Superior temporal gyrus (tissue), 1 donor: ENCODE measurements at regions not wholly inside any gene's neighbourhood (a gene's known extent, or its start where the extent isn't known, plus 50 kb on each side); places are given as distances from the start of the nearest gene placed in this dataset.
"Not testable (repeated sequence)": the region's sequence is repeated elsewhere in the genome, so short reads cannot be mapped to it uniquely, and the experiment has no call there.

Source experiments
- DNase-seq: peaks from one replicate; pipeline ENCODE4 v3.0.0-alpha.2; 2016; ENCODE audit errors: extremely low spot score

GRCh38 chr13:84590663-84591062 is 708.4 kb upstream of the SLITRK1 start:
- no peak for DNase-seq

DNA sequence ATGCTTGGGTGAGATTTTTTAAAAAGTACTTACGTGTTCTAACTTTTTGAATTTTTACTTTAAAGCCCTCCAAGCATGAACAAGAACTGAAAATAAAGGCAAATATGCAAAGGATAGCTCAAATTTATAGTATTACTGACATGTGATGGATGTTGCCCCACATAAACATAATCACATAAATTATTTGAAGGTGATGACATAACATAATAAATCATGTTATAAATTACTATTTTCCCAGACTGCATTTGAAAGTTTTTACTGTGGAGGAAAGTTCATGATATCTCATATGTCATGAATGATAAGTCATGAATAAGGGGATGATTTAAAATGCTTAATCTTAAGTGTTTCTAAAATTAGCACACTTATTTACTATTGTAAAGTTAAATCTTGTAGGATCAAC is 705.7 kb upstream of the SLITRK1 start:
- no peak for DNase-seq

GRCh38 chr13:84579901-84580300 is 697.6 kb upstream of the SLITRK1 start:
- not testable (repeated sequence) for DNase-seq

DNA sequence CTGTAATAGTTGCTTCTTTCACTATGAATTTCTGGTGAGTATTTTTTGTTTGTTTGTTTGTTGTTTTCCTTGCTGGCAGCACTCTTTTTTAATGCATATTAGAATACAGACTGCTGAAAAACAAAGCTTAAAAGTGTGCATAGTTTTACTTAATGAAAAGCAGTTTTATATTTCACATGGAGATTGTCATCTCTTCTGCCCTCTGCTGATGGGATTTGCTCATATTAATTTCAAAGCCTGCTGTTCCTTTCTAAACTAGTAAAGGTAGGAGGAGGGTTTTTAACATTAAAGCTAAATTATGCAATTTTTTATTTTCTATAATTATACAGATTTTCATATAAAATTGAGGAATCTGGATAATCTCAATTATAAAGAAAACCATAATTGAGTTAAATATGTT is 692.6 kb upstream of the SLITRK1 start:
- peak; percentile 60 for DNase-seq

DNA sequence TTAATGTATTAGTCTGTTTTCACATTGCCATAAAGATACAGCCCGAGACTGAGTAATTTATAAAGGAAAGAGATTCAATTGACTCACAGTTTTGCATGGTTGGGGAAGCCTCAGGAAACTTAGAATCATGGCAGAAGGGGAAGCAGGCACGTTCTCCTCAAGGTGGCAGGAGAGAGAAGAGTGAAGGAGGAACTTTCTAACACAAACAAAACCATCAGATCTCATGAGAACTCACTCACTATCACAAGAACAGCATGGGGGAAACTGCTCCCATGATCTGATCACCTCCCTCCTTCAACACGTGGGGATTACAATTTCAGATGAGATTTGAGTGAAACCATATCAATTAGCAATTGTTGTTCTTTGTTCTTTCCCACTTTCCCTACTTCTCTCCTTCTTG is 689.0 kb upstream of the SLITRK1 start:
- no peak for DNase-seq

DNA sequence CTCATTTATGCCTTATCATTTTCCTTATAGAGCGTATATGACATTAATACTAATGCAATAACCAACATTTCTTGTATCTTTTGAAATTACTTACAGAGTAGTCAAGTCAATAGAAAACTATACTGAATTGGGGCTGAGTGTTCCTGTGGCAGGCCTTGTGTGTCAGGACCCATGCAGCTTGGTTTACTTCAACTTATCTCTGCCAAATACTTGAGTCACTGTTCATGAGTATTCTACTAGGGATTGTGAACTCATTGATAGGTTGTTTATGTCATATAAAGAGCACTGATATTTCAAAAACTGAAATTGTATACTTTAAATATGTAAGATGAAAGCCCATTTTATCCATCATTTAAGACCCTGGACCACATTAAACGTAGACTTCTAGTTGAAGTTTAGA is 688.6 kb upstream of the SLITRK1 start:
- DNase-seq: no peak

DNA sequence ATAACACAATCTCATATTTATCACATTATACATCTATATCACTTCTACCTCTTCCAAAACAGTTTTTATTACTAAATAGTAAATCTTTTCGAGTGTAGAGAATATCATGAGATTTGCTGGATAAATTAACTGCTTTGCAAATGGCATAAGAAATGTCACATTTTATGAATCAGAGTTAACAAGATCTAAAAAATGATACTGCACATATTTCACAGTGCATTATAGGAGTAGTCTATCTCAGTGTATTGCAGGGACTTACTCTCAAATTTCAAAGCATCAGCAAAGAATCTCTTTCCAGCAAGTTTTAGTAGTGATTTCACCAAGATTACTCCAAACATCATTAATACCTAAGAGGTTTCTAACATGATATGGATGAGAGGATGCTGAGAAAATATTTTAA is 687.1 kb upstream of the SLITRK1 start:
- no peak for DNase-seq

- DNase-seq: no peak
Measured at GRCh38 chr13:84567848-84568247, 685.6 kb upstream of the SLITRK1 start.

GRCh38 chr13:84566780-84567179 is 684.5 kb upstream of the SLITRK1 start:
- no peak for DNase-seq

DNA sequence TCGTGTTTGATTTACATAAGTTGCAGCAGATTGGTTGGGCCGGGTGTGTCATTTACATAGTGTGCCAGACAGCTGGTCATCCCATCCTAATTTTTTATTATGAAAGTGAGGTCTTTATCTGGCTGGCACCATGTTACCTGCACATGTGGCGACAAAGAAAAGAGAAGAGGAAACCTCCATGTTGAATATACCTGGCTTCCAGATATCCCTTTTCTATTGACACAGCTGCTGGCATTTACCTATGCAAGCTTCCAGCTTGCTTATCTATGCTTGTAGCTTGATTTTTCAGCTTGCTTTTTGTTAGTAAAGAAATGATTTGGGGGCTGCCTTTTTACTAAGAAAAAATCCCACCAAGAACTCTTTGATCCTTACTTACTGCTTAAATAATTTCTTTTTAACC is 681.3 kb upstream of the SLITRK1 start:
- DNase-seq: no peak

GRCh38 chr13:84553227-84553626 is 671.0 kb upstream of the SLITRK1 start:
- no peak for DNase-seq

- DNase-seq: no peak
Measured at GRCh38 chr13:84543962-84544361, 661.7 kb upstream of the SLITRK1 start.

- no peak for DNase-seq
Measured at GRCh38 chr13:84542348-84542747, 660.1 kb upstream of the SLITRK1 start.

DNA sequence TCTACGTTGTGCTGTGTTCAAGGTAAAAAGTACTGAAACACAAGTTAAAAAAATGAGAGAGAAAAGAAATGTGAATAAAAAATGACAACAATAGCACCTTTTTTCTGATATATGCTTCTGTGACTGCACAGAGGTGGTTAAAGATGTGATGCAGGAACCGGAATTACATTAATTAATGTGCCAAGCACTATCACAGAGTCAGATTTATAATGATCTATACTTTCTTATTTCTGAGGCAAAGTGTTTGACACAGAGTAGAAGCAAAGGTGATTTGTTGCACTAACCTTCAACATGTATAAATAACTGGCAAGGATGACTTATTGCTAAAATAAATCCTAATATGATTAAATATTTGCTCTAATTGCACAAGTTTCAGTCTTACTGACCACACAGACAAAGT is 654.6 kb upstream of the SLITRK1 start:
- no peak for DNase-seq

- peak; percentile 41 for DNase-seq
Measured at GRCh38 chr13:84528408-84529070, 646.3 kb upstream of the SLITRK1 start.

- no peak for DNase-seq
Measured at GRCh38 chr13:84525865-84526264, 643.6 kb upstream of the SLITRK1 start.

DNA sequence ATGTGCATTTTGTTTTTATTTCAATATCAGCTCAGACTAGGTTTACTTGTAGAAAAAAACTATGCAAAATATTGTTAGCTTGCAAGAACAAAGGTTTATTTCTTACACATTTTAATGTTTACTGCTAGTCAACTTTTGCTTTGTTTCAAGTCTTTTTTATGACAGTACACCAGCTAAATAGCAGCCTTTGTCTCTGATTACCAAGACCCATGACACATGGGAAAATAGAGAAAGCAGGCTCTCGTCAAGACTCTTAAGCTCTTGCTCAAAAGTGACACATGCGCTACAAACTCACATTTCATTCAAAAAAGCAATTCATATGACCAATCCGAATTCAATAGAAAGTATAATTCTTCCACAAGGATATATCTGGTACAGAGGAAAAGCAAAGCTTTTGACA is 642.3 kb upstream of the SLITRK1 start:
- DNase-seq: peak; percentile 18

- DNase-seq: no peak
Measured at GRCh38 chr13:84500016-84500415, 617.7 kb upstream of the SLITRK1 start.

GRCh38 chr13:84497613-84498012 is 615.3 kb upstream of the SLITRK1 start:
- no peak for DNase-seq

- no peak for DNase-seq
Measured at GRCh38 chr13:84491952-84492351, 609.7 kb upstream of the SLITRK1 start.

GRCh38 chr13:84487752-84488151 is 605.5 kb upstream of the SLITRK1 start:
- DNase-seq: no peak

DNA sequence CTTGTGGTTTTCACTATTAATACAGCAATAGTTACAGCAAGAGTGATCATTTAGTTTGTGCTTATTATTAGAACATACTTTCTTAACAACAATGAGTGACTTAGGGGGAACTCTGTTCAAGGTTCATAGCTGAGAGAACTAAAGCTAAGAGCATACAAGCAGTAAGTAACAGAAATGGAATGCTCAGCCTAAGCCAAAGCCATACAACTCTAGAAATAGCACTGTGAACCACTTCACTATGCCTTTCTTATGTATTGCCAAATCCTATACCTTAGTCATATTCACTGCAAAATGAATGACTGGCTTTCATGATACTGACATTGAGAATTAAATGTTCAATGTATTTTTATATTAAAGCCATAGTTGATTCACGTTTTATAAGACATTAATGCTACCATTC is 599.7 kb upstream of the SLITRK1 start:
- DNase-seq: no peak

GRCh38 chr13:84479656-84480055 is 597.4 kb upstream of the SLITRK1 start:
- DNase-seq: no peak

GRCh38 chr13:84470528-84470927 is 588.3 kb upstream of the SLITRK1 start:
- DNase-seq: no peak
